Subcutaneous abdominal adipose tissue (tissue), 5 donors: ENCODE measurements at regions not wholly inside any gene's neighbourhood (a gene's known extent, or its start where the extent isn't known, plus 50 kb on each side); places are given as distances from the start of the nearest gene placed in this dataset.

Source experiments
- H3K27ac ChIP-seq: one replicate; pipeline ENCODE4 v1.7.0; 2013; ENCODE audit warnings: low read depth, mild to moderate bottlenecking, inconsistent platforms, low read length, moderate library complexity
- H3K27me3 ChIP-seq, 5 donors: one replicate each; pipeline ENCODE4 v1.7.0; 2013; ENCODE audit warnings: low read length in 5 of 5, inconsistent platforms in 1 of 5; ENCODE audit not compliant: control insufficient read depth in 5 of 5, insufficient read depth in 4 of 5
- H3K36me3 ChIP-seq, 5 donors: one replicate each; pipeline ENCODE4 v1.7.0; 2013; ENCODE audit warnings: low read length in 5 of 5; ENCODE audit not compliant: control insufficient read depth in 5 of 5, insufficient read depth in 5 of 5
- H3K4me1 ChIP-seq, 5 donors: one replicate each; pipeline ENCODE4 v1.7.0; 2013; ENCODE audit warnings: low read length in 5 of 5, mild to moderate bottlenecking in 3 of 5, moderate library complexity in 1 of 5; ENCODE audit not compliant: control insufficient read depth in 5 of 5, insufficient read depth in 5 of 5
- H3K4me3 ChIP-seq, 5 donors: one replicate each; pipeline ENCODE4 v1.7.0; 2013; ENCODE audit warnings: low read length in 5 of 5, low read depth in 1 of 5
- H3K9ac ChIP-seq, 5 donors: one replicate each; pipeline ENCODE4 v1.7.0; 2013; ENCODE audit warnings: low read length in 5 of 5, mild to moderate bottlenecking in 4 of 5, moderate library complexity in 3 of 5
- H3K9me3 ChIP-seq, 5 donors: one replicate each; pipeline ENCODE4 v1.7.0; 2013; ENCODE audit warnings: low read length in 5 of 5; ENCODE audit not compliant: control insufficient read depth in 5 of 5
- donor health status: healthy.
- donor health status: healthy.
- donor health status: healthy.
- donor health status: healthy.
- donor health status: healthy.

- Histone ChIP-seq H3K27me3 (no peaks in the 10 kb centered on the region), H3K9me3 (peaks cover 0 to 6% (median 0%) of the 10 kb centered on the region in 5 donors), H3K4me1 (peaks cover 0 to 13% (median 0%) of the 10 kb centered on the region in 5 donors), H3K36me3 (no peaks in the 10 kb centered on the region), H3K27ac (no peak overlapping the region), H3K4me3 (no peak overlapping the region), H3K9ac (no peak overlapping the region)
Measured at GRCh38 chr4:123661080-123661737, 264.6 kb downstream of the SPRY1 start.

DNA sequence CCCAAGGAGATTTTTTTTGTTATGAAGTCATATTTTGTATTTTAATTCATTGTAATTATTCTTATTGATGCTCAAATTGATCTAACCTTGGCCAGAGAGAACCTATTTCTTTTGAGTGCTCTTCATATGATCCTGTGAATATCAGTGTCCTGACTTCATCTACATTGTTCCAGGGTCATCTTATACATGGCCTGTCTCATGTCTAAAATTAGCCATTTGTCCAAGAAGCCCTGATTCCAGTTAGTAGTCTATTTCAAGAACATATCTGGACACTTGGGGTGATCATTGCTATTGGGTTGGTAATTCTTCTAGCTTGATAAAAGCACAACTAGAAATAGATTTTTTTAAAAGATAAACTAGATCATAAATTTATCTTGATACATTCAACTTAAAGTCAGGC, 266.2 kb downstream of the SPRY1 start:
- no peak overlapping the region for H3K9ac ChIP-seq
- peaks cover 0 to 6% (median 0%) of the 10 kb centered on the region in 5 donors for H3K4me1 ChIP-seq
- H3K27ac ChIP-seq, result no peak overlapping the region
- H3K27me3 ChIP-seq, result no peaks in the 10 kb centered on the region
- no peaks in the 10 kb centered on the region for H3K9me3 ChIP-seq
- H3K36me3 ChIP-seq, result no peaks in the 10 kb centered on the region
- H3K4me3 ChIP-seq, result no peak overlapping the region

- Histone ChIP-seq H3K27me3 (no peaks in the 10 kb centered on the region), H3K4me1 (no peaks in the 10 kb centered on the region)
Measured at GRCh38 chr4:123666486-123666885, 269.9 kb downstream of the SPRY1 start.

DNA sequence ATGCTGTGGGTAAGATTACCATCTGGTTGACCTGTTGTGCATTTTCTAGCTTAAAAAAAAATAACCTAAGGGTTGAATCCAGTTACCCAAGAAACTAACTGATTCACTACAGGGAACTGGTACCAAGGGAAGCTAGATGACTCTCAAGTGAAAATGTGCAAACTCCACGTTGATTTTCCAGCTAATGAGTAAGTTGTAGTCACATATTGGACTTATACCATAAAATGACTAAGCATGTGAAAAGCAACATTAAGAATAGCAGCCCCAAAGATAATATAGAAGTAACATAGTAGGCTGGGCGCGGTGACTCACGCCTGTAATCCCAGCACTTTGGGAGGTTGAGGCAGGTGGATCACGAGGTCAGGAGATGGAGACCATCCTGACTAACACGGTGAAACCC, 270.9 kb downstream of the SPRY1 start:
- Histone ChIP-seq H3K9me3 (no peaks in the 10 kb centered on the region), H3K4me3 (no peak overlapping the region), H3K27ac (no peak overlapping the region), H3K4me1 (no peaks in the 10 kb centered on the region), H3K9ac (no peak overlapping the region), H3K36me3 (no peaks in the 10 kb centered on the region), H3K27me3 (no peaks in the 10 kb centered on the region)

More at GRCh38 chr4:123666486-123666885, 269.9 kb downstream of the SPRY1 start:
- no peaks in the 10 kb centered on the region for H3K9me3 ChIP-seq
- no peaks in the 10 kb centered on the region for H3K36me3 ChIP-seq
- no peak overlapping the region for H3K4me3 ChIP-seq
- H3K27ac ChIP-seq, result no peak overlapping the region
- no peak overlapping the region for H3K9ac ChIP-seq

GRCh38 chr4:123667991-123668390, 271.4 kb downstream of the SPRY1 start:
- Histone ChIP-seq H3K9ac (no peak overlapping the region), H3K27me3 (no peaks in the 10 kb centered on the region), H3K4me3 (no peak overlapping the region), H3K27ac (no peak overlapping the region), H3K36me3 (no peaks in the 10 kb centered on the region), H3K9me3 (no peaks in the 10 kb centered on the region), H3K4me1 (no peaks in the 10 kb centered on the region)

DNA sequence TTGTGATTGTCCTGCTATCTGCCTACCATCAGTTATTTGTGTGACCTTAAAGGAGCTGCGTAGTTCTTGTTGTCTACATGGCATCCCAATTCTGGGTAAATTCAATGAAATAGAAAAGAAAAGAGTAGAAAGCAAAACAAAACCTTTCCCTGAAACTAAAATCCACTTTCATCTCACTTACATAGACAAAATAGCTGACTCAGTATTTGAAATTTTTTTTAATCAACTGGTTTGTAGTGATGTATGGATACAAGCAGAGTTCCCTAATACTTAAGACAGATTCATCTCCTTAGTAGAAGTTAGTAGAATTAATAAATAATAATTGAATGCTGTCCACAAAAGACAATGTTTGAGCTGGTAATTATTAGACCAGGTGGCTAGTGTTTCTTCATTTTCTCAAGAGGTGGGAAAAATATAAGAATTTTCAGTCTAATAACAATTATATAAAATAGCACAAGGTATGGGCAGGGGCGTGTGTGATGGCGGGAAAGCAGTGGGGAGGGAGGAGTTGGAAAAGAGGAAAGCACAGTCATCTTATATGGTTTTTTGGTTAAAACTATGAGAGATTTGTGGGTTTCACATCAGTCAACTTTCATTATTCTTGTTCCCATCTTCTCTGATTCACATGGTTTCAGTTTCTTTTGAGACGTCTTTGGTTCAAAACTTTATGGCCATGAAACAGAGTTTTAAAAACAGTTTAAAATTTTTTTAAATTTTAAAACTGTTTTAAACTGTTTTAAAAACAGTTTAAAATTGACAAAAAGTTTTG, 275.2 kb downstream of the SPRY1 start:
- H3K9me3 ChIP-seq, result no peaks in the 10 kb centered on the region
- H3K9ac ChIP-seq, result no peak overlapping the region
- H3K27me3 ChIP-seq, result no peaks in the 10 kb centered on the region
- H3K36me3 ChIP-seq, result no peaks in the 10 kb centered on the region
- no peak overlapping the region for H3K4me3 ChIP-seq
- no peak overlapping the region for H3K27ac ChIP-seq
- H3K4me1 ChIP-seq, result no peaks in the 10 kb centered on the region

GRCh38 chr4:123672987-123673386, 276.4 kb downstream of the SPRY1 start:
- Histone ChIP-seq H3K4me1 (no peaks in the 10 kb centered on the region), H3K9me3 (no peaks in the 10 kb centered on the region), H3K27me3 (no peaks in the 10 kb centered on the region), H3K27ac (no peak overlapping the region), H3K36me3 (no peaks in the 10 kb centered on the region), H3K4me3 (no peak overlapping the region), H3K9ac (no peak overlapping the region)

DNA sequence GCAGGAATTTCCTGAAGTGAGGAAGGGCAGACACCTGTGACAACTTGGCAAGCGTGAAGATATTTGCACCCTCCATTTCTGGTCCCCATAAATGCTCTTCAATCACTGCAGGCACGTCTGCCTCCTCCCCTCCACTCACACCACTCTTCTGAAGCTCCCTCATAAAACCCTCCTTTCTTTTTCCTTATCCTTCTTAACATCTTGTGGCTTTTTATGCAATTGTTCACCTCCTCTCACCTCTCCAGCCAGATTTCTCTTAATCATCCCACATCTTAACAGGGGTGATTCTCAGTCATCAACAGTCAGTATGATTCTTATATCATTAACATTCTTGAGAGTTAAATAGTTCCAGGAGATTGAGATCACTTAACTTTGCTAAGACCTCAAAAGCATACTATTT, 277.4 kb downstream of the SPRY1 start:
- no peaks in the 10 kb centered on the region for H3K36me3 ChIP-seq
- no peak overlapping the region for H3K4me3 ChIP-seq
- no peaks in the 10 kb centered on the region for H3K27me3 ChIP-seq
- no peak overlapping the region for H3K27ac ChIP-seq
- no peak overlapping the region for H3K9ac ChIP-seq
- no peaks in the 10 kb centered on the region for H3K4me1 ChIP-seq
- no peaks in the 10 kb centered on the region for H3K9me3 ChIP-seq

DNA sequence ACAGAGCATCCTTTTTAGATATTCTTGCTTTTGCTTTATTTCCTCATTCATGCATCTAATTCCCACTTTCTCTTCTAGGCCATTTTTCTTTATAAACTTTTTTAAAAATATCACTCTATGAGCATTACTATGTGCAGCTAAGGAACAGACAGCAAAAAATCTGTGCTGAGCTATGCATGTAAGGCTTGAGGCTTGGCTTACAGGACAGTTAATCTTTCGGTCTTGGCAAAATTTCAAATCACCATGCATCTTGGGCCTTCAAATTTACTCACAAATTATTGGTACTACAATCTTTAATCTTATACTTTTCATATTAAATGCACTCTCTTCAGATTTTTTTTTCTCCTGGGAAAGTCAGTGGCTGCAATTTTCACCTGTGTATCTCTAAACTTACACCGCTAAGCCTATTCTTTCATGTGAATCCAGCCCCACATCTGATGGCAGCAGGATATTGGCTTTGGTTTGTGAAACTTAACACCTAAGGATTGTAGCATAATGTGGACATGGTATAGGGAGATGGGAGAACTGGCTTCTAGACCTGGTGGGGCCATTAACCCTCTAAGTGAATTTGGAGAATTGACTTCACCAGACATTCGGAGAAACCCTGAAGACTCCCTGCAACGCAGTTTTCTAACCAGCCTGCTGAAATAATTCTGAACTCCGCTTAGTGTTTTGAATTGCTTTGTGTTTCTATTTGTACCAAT, 278.3 kb downstream of the SPRY1 start:
- no peaks in the 10 kb centered on the region for H3K4me1 ChIP-seq
- H3K27me3 ChIP-seq, result no peaks in the 10 kb centered on the region
- no peaks in the 10 kb centered on the region for H3K36me3 ChIP-seq
- H3K27ac ChIP-seq, result peak overlapping the region; percentile 9
- peak overlapping the region in 1 of 5 donors; percentile 62 for H3K9ac ChIP-seq
- no peaks in the 10 kb centered on the region for H3K9me3 ChIP-seq
- H3K4me3 ChIP-seq, result peak overlapping the region in 1 of 5 donors; percentile 6

DNA sequence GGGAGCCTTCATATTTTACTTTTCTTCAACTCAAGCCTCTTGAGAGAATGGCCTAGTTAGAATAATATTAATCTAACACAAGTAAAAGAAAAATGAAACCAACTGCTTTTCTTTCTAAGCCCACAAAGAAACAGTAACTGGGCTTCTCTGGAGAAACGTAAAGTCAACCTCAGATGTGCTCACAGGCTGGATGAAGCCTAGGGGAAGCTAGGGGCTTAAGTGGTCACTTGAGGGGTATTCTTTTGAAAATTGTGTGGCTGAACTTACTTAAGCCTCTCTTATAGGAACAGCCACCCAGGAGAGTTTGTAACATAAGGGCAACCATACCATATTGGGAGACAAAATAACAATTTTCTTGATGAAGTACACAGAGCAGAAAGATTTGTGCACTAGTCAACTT, 279.0 kb downstream of the SPRY1 start:
- Histone ChIP-seq H3K27ac (peak overlapping the region; percentile 9), H3K36me3 (no peaks in the 10 kb centered on the region), H3K4me1 (no peaks in the 10 kb centered on the region), H3K9ac (peak overlapping the region in 2 of 5 donors; percentile 16 to 62), H3K4me3 (no peak overlapping the region), H3K9me3 (no peaks in the 10 kb centered on the region), H3K27me3 (no peaks in the 10 kb centered on the region)
